Tibial nerve (tissue), 4 donors: ENCODE measurements at regions not wholly inside any gene's neighbourhood (a gene's known extent, or its start where the extent isn't known, plus 50 kb on each side); places are given as distances from the start of the nearest gene placed in this dataset.
A peak's percentile ranks its signal among the peaks of the same experiment; 100 is the strongest.

Experiments used
- DNase-seq, 2 donors: peaks; one replicate each; pipeline ENCODE4 v3.0.0-alpha.2; 2019; ENCODE audit warnings: low spot score in 2 of 2
- H3K27ac ChIP-seq, 4 donors: fragments of 200-600 bp; sonication (generic) in 3 of 4; one replicate each; pipeline ENCODE4 v1.5.1; 2017 to 2019; ENCODE audit warnings: mild to moderate bottlenecking in 1 of 4
- H3K27me3 ChIP-seq, 2 donors: fragments of 200-600 bp; sonication (generic) in 1 of 2; one replicate each; pipeline versions ENCODE4 v1.5.1 to v1.6.0; 2017 to 2019
- H3K36me3 ChIP-seq, 3 donors: fragments of 200-600 bp; sonication (generic); one replicate each; pipeline ENCODE4 v1.5.1; 2018 to 2019
- H3K4me1 ChIP-seq, 4 donors: fragments of 200-600 bp; sonication (generic) in 3 of 4; one replicate each; pipeline ENCODE4 v1.5.1; 2017 to 2019
- H3K4me3 ChIP-seq, 4 donors: fragments of 200-600 bp; sonication (generic) in 3 of 4; one replicate each; pipeline ENCODE4 v1.5.1; 2017 to 2019; ENCODE audit warnings: mild to moderate bottlenecking in 1 of 4, moderate library complexity in 1 of 4
- H3K9me3 ChIP-seq, 4 donors: fragments of 200-600 bp; sonication (generic) in 3 of 4; one replicate each; pipeline ENCODE4 v1.5.1; 2017 to 2019
- EP300 ChIP-seq, 2 donors: sonication (generic); formaldehyde crosslinking; IDR thresholded peaks; one replicate each; pipeline ENCODE4 v1.6.1; 2017; ENCODE audit warnings: antibody characterized with exemption in 2 of 2, mild to moderate bottlenecking in 1 of 2
- POLR2A ChIP-seq, 2 donors: fragments of 450-650 bp; IDR thresholded peaks; one replicate each; pipeline ENCODE4 v1.6.1; 2017; ENCODE audit warnings: antibody characterized with exemption in 2 of 2, mild to moderate bottlenecking in 2 of 2, moderate library complexity in 2 of 2
- WGBS, 2 donors: methylation state at CpG; one replicate each; pipeline ENCODE4 v1.1.5; 2018; 5-methylcytosine and 5-hydroxymethylcytosine counted together
- TF ChIP-seq, protein P1 (sequence below), 5 experiments: fragments of 200-600 bp in 3 of 5; fragments of 450-650 bp in 2 of 5; sonication (generic) in 3 of 5; IDR thresholded peaks; one replicate each; pipeline ENCODE4 v1.5.1; 2016 to 2019; ENCODE audit warnings: antibody characterized with exemption in 5 of 5, mild to moderate bottlenecking in 3 of 5, moderate library complexity in 2 of 5

DNA sequence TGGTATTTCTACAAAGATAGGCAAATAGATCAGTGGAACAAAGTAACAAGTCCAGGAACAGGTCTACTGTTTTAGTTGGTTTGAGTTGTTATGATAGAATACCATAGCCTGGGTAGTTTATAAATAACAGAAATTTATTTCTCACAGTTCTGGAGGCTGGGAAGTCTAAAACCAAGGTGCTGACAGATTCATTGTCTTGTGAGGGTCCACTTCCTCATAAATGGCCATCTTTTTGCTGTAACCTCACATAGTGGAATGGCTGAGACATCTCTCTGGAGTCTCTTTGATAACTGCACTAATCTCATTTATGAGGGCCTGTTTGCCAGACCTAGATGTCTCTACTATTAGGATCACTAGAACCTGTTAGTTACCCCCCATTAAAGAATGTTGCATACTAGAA lies 152.3 kb upstream of the MYRIP start:
- Histone ChIP-seq H3K27ac (no peak overlapping the region), H3K4me1 (no peaks in the 10 kb centered on the region), H3K36me3 (no peaks in the 10 kb centered on the region), H3K4me3 (no peak overlapping the region), H3K27me3 (no peaks in the 10 kb centered on the region), H3K9me3 (no peaks in the 10 kb centered on the region)
- DNase-seq, result no peak
- TF ChIP-seq EP300 (IDR thresholded peaks at IDR 0.05) (no peak), POLR2A (IDR thresholded peaks at IDR 0.05) (no peak)
- TF ChIP-seq, protein P1, sequence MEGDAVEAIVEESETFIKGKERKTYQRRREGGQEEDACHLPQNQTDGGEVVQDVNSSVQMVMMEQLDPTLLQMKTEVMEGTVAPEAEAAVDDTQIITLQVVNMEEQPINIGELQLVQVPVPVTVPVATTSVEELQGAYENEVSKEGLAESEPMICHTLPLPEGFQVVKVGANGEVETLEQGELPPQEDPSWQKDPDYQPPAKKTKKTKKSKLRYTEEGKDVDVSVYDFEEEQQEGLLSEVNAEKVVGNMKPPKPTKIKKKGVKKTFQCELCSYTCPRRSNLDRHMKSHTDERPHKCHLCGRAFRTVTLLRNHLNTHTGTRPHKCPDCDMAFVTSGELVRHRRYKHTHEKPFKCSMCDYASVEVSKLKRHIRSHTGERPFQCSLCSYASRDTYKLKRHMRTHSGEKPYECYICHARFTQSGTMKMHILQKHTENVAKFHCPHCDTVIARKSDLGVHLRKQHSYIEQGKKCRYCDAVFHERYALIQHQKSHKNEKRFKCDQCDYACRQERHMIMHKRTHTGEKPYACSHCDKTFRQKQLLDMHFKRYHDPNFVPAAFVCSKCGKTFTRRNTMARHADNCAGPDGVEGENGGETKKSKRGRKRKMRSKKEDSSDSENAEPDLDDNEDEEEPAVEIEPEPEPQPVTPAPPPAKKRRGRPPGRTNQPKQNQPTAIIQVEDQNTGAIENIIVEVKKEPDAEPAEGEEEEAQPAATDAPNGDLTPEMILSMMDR (IDR thresholded peaks at IDR 0.05), result no peak

DNA sequence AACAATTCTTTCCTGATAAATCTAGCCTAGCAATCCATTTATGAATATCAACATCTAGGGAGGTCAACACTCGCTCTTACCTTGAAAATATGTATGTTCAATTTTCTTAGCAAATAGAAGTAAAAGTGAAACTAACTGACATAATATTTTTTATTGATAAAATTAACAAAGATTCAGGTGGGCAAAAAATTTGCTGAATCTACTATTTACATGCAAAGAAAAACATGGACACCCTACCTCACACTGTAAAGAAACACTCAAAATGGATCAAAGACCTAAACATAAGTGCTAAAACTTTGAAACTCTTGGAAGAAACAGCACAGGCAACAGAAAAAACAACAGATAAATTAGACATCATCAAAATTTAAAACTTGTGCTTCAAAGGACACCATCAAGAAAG lies 151.6 kb upstream of the MYRIP start:
- H3K27ac ChIP-seq, result no peak overlapping the region
- 94% methylated on average over 1 of the region's 1 CpG for WGBS, 2 donors
- no peaks in the 10 kb centered on the region for H3K27me3 ChIP-seq
- H3K9me3 ChIP-seq, result no peaks in the 10 kb centered on the region
- no peak overlapping the region for H3K4me3 ChIP-seq
- DNase-seq, result no peak
- no peaks in the 10 kb centered on the region for H3K4me1 ChIP-seq
- H3K36me3 ChIP-seq, result no peaks in the 10 kb centered on the region
- TF ChIP-seq EP300 (IDR thresholded peaks at IDR 0.05), result no peak
- no peak for TF ChIP-seq POLR2A (IDR thresholded peaks at IDR 0.05)
- TF ChIP-seq, protein P1 (IDR thresholded peaks at IDR 0.05), result no peak

DNA sequence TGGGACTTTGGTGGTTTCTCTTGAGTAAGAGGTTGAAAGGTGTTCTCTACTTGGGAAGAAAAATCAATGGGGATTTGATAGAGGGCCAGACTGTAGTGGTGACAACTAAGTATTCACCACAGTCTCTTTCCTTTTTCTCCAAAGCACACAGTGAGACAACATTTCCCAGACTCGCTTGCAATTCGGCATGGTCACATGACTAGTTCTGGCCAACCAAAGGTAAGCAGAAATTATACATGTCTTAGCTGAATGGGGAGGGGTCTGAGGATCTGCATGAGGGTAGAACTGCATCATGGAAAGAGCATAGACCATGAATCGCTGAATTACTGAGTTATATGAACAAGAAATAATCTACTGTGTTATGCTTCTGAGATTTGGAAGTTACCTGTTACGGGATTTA lies 144.5 kb upstream of the MYRIP start:
- DNase-seq, result no peak
- Histone ChIP-seq H3K4me1 (no peaks in the 10 kb centered on the region), H3K27ac (no peak overlapping the region), H3K9me3 (no peaks in the 10 kb centered on the region), H3K4me3 (no peak overlapping the region), H3K27me3 (no peaks in the 10 kb centered on the region), H3K36me3 (no peaks in the 10 kb centered on the region)
- TF ChIP-seq, protein P1 (IDR thresholded peaks at IDR 0.05), result no peak
- TF ChIP-seq EP300 (IDR thresholded peaks at IDR 0.05), result no peak
- no peak for TF ChIP-seq POLR2A (IDR thresholded peaks at IDR 0.05)
- WGBS, 2 donors, result 86 to 91% methylated on average over 4 of the region's 4 CpGs

DNA sequence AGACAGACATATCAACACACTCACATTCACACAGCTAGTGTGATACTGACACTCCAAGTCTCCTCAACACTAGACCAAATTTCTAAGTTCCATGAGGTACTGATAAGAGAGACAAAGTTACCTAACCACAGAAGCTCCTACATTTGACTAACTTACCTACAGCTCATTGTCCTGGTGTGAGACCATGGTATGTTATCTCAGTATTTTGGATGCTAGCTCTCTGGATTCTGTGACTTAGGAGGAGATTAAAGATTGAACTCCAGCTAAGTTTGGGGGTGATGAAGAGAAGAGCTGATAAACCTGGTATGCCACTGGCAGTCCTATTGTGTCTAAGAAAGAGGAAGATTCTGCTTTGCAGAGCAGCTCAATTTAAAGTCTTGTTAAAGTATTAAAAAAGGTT lies 144.0 kb upstream of the MYRIP start:
- H3K27me3 ChIP-seq, result no peaks in the 10 kb centered on the region
- H3K4me1 ChIP-seq, result no peaks in the 10 kb centered on the region
- TF ChIP-seq POLR2A (IDR thresholded peaks at IDR 0.05) (no peak), EP300 (IDR thresholded peaks at IDR 0.05) (no peak)
- TF ChIP-seq, protein P1 (IDR thresholded peaks at IDR 0.05), result no peak
- H3K36me3 ChIP-seq, result no peaks in the 10 kb centered on the region
- H3K4me3 ChIP-seq, result no peak overlapping the region
- H3K9me3 ChIP-seq, result no peaks in the 10 kb centered on the region
- no peak overlapping the region for H3K27ac ChIP-seq
- no peak for DNase-seq

DNA sequence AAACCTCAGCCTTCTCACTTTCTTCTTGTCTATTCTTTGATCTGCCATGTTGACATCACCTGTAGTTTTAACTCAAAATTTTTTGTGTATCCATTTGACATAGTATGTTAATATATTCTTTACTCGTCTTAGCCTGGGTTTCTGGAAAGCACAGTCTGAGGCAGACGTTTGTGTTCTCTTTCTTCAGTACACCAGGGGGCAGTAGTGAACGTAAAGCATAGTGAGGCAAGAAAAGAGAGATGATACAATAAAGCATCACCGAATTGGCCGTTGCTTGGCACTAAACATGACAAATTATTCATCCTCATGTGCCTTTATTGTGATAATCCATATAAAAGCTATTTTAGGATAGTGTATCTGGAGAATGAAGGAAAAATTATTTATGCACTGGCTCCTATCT lies 141.0 kb upstream of the MYRIP start:
- H3K27ac ChIP-seq, result no peak overlapping the region
- H3K36me3 ChIP-seq, result no peaks in the 10 kb centered on the region
- WGBS, 2 donors, result 14 to 18% methylated on average over 5 of the region's 5 CpGs
- H3K4me3 ChIP-seq, result no peak overlapping the region
- H3K4me1 ChIP-seq, result no peaks in the 10 kb centered on the region
- H3K27me3 ChIP-seq, result no peaks in the 10 kb centered on the region
- no peaks in the 10 kb centered on the region for H3K9me3 ChIP-seq
- no peak for DNase-seq
- TF ChIP-seq, protein P1 (IDR thresholded peaks at IDR 0.05), result peak in 4 of 5 experiments; percentile 17 to 32 (median 24)
- TF ChIP-seq EP300 (IDR thresholded peaks at IDR 0.05), result no peak
- no peak for TF ChIP-seq POLR2A (IDR thresholded peaks at IDR 0.05)
